ENCODE measurements at regions not wholly inside any gene's neighbourhood (a gene's known extent, or its start where the extent isn't known, plus 50 kb on each side); places are given as distances from the start of the nearest gene placed in this dataset.

- no peak for FAIRE-seq
Observed at GRCh38 chr6:145036848-145037567, 698.3 kb downstream of the EPM2A start.

GRCh38 chr6:145042559-145042958 is 692.8 kb downstream of the EPM2A start:
- no peak for FAIRE-seq

- no peak for FAIRE-seq
Observed at GRCh38 chr6:145043926-145044500, 691.3 kb downstream of the EPM2A start.

- no peak for FAIRE-seq
Observed at GRCh38 chr6:145044641-145045246, 690.6 kb downstream of the EPM2A start.

- no peak for FAIRE-seq
Observed at GRCh38 chr6:145045582-145045981, 689.7 kb downstream of the EPM2A start.

- FAIRE-seq: no peak
Observed at GRCh38 chr6:145047891-145048290, 687.4 kb downstream of the EPM2A start.

GRCh38 chr6:145051661-145052060 is 683.7 kb downstream of the EPM2A start:
- FAIRE-seq: no peak

GRCh38 chr6:145055567-145055966 is 679.8 kb downstream of the EPM2A start:
- no peak for FAIRE-seq

GRCh38 chr6:145060714-145061113 is 674.6 kb downstream of the EPM2A start:
- no peak for FAIRE-seq

GRCh38 chr6:145063091-145063490 is 672.2 kb downstream of the EPM2A start:
- no peak for FAIRE-seq

- FAIRE-seq: no peak
Observed at GRCh38 chr6:145067430-145067829, 667.9 kb downstream of the EPM2A start.

- no peak for FAIRE-seq
Observed at GRCh38 chr6:145068577-145068976, 666.7 kb downstream of the EPM2A start.

GRCh38 chr6:145069966-145070365 is 665.4 kb downstream of the EPM2A start:
- no peak for FAIRE-seq

- no peak for FAIRE-seq
Observed at GRCh38 chr6:145070791-145071190, 664.5 kb downstream of the EPM2A start.

GRCh38 chr6:145071836-145072235 is 663.5 kb downstream of the EPM2A start:
- FAIRE-seq: no peak

- no peak for FAIRE-seq
Observed at GRCh38 chr6:145073811-145074210, 661.5 kb downstream of the EPM2A start.

- no peak for FAIRE-seq
Observed at GRCh38 chr6:145074805-145075204, 660.5 kb downstream of the EPM2A start.

- no peak for FAIRE-seq
Observed at GRCh38 chr6:145075425-145075824, 659.9 kb downstream of the EPM2A start.

GRCh38 chr6:145076115-145076841 is 659.0 kb downstream of the EPM2A start:
- FAIRE-seq: no peak

GRCh38 chr6:145077382-145077781 is 657.9 kb downstream of the EPM2A start:
- FAIRE-seq: no peak

- no peak for FAIRE-seq
Observed at GRCh38 chr6:145080651-145081050, 654.7 kb downstream of the EPM2A start.

GRCh38 chr6:145081677-145082076 is 653.6 kb downstream of the EPM2A start:
- FAIRE-seq: no peak

GRCh38 chr6:145082359-145082758 is 653.0 kb downstream of the EPM2A start:
- FAIRE-seq: no peak

GRCh38 chr6:145086197-145086596 is 649.1 kb downstream of the EPM2A start:
- no peak for FAIRE-seq
